ELF-1 (cell line): ENCODE measurements at regions not wholly inside any gene's neighbourhood (a gene's known extent, or its start where the extent isn't known, plus 50 kb on each side); places are given as distances from the start of the nearest gene placed in this dataset.

ENCODE experiments used
- DNase-seq: peaks from one replicate; pipeline ENCODE4 v3.0.0-alpha.2; 2016; ENCODE audit warnings: low read depth, low spot score

DNA sequence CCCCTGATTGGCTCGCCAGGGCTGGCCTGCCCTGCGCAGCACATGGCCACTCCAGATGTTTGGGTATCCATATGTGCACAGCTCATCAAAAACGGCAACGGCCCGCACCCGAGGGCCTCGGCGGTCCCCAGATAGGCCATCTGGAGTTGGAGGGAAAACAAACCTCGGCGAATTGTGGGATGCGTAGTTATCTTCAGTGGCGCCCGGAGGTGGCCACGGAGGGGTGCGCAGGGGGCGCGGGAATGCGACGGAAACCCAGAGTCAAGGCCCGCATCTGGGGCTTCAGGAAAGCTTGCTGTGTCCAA lies 156.5 kb downstream of the TLE3 start:
- no peak for DNase-seq

- no peak for DNase-seq
Measured at GRCh38 chr15:69941706-69942495, 155.8 kb downstream of the TLE3 start.

- no peak for DNase-seq
Measured at GRCh38 chr15:69943637-69944036, 154.1 kb downstream of the TLE3 start.

- DNase-seq, result no peak
Measured at GRCh38 chr15:69945729-69946128, 152.0 kb downstream of the TLE3 start.

- DNase-seq, result no peak
Measured at GRCh38 chr15:69946870-69947269, 150.8 kb downstream of the TLE3 start.

DNA sequence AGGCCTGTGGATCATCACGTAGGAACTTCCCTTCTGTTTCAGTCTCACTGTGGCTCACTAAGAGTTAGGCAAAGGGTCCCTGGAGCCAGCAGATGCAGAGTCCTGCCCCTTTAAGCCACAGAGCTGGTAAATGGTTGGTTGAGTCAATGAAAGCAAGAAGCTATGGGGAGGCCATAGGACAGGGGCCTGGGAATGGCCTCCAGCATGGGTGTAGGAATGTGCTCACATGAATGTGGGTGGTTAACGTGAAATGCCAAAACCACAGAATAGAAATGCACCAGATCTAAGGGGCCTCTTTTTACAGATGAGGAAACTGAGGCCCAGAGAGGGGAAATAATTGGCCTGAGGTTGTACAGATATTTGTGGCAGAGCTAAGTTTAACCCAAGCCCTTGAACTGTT lies 150.3 kb downstream of the TLE3 start:
- DNase-seq, result no peak

DNA sequence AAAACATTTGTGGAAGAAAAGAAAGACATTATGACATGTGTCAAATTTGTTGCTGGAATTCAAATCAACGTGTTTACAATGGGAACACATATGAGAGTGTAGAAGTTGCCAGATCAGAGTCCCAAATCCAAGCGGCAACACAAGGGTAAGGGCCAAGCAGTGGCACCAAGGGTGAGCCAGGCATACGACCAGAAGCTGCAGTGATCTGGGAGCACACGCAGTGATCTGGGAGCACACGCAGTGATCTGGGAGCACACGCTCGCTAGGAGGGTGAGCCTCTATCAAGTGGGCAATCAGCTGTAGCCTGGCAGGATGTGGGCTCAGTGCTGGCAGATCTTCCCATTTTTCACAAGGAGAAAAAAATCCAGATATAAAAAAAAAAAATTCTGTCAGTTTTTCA lies 148.2 kb downstream of the TLE3 start:
- no peak for DNase-seq

GRCh38 chr15:69951256-69951897 lies 146.3 kb downstream of the TLE3 start:
- DNase-seq, result no peak

- no peak for DNase-seq
Measured at GRCh38 chr15:69951898-69952555, 145.7 kb downstream of the TLE3 start.

DNA sequence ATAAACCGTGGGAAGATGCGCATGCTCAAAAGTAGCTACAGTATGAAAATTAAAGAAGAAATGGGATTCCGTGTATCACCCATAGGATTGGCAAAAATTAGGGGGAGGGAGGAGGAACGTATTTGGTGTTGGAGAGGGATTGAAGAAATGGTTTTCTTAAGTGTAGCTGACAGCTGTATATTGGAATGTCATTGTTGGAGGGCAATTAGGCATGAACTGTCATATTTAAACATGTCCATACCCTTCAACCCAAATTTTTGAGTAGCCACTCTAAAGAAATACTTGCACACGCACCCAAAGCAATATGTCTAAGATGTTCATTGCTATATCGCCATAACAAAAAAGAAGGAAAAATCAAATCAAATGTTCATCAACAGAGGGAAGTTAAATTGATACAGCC lies 144.7 kb downstream of the TLE3 start:
- no peak for DNase-seq

DNA sequence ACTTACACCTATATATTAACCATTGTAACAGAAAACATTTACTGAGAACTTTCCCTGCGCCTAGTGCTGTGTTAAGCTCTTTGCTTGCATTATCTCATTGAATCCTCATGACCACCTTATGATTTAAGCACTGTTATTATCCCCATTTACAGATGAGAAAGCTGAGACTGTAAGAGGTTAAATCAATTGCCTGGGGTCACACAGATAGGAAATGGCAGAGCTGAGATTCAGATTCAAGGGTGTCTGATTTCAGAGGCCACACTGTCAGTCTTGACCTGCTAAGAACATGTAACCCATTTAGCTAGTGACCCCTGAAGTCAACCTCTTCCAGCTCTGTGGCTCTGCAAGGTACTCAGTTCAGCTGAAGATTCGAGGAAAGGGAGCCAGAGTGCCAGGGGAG lies 143.9 kb downstream of the TLE3 start:
- DNase-seq, result no peak

DNA sequence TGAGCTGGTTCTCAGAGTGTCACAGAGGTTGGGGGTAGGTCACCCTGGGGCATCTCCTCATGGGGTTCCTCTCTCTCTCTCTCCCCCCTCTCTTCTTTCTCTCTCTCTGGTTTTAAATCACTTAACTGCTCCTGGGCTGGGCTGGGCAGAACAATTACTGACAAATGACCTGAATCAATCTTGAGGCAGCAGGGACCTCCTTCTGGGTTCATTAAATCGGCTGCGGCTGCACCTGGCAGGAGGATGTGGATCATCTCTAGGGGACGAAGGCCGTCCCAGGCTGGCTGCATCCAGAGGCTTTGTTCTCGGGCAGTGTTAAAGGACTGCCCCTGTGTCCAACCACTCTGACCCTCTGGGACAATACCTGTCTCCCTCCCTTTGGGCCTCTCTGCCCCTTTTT lies 143.1 kb downstream of the TLE3 start:
- no peak for DNase-seq

- no peak for DNase-seq
Measured at GRCh38 chr15:69955240-69955894, 142.3 kb downstream of the TLE3 start.

GRCh38 chr15:69956417-69956816 lies 141.3 kb downstream of the TLE3 start:
- no peak for DNase-seq

DNA sequence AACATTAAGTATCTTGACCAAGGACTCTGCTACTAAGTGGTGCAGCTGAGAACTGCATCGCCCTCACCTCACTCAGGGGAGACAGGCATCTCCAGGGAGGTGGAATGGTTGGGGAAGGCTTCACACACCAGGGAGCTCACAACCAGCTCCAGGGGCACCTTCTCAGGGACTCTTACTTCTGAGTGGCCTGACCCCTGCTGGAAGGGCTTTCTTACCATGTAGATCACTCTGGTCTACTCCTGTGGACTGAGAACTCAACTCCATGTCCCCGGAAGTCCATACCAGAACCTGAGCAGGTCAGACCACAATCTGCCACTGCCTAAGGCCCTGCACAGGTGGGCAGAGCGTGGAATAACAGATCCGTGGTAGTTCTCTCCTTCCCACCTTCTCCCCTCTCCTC lies 140.5 kb downstream of the TLE3 start:
- no peak for DNase-seq

GRCh38 chr15:69958496-69959084 lies 139.1 kb downstream of the TLE3 start:
- DNase-seq, result peak; percentile 48

GRCh38 chr15:69962561-69962960 lies 135.2 kb downstream of the TLE3 start:
- no peak for DNase-seq

GRCh38 chr15:69963385-69963784 lies 134.3 kb downstream of the TLE3 start:
- DNase-seq, result no peak

DNA sequence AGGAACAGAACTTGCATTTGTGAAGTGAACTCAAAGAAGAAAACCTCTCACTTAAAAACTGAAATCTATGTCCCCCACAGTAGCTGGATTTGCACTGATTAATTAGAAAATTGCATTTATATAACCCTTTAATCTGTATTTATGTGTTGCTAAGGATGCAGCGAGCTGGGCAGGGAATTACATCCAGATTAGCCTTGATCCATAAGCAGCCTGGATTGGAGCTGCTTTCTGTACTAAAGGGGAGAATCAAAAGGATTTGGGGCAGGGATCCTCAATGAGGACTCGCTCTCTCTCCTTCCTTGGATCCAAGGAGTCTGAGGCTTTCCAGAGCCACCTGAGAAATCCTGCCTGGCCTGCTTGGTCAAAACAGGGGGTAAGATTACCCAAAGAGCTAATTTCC lies 125.9 kb downstream of the TLE3 start:
- DNase-seq, result no peak

DNA sequence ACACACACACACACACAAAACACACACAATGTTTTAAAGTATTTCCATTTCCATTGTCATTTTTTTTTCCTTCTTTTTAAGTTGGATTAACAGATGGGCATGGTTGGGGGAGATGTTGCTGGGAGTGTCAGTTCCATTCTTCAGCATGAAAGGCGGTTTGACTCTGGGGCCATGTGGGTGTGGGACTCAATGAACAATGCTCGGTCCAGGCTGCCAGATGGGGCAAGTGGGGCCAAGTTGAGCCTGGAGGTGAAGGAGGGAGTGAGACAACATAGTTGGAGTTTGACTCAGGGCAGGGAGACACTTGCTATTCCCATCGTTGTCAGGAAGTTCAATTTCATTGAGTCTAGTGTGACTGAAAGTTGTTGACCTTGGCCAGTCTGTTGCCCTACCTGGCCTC lies 125.3 kb downstream of the TLE3 start:
- no peak for DNase-seq

DNA sequence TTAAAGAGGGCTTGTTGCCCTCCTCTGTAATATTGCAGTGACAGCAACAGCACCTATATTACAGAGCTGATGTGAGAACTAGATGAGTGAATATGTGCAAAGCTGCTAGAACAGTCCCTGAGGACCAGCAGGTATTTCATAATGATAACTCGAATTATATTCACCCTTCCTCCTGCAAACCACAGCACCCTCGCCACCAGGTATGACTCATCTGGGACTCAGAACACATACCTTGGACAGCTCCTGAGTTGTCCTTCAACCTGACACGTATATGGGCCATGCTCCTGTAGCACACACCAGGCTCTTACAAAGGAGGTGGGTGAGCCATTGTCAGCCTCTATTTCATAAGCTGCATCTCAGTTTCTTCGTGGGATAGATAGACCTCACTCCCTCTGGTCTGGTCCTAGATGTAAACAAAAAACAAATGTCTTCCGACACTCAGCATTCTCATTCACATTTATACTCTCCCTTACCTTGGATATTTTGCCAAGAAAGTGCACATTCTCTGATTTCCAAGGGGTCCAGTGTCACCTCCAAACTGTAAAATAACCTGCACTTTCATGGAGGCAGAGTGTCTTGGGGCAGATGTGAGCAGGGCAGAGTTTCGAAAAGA lies 124.5 kb downstream of the TLE3 start:
- DNase-seq, result no peak

GRCh38 chr15:69973880-69974279 lies 123.8 kb downstream of the TLE3 start:
- no peak for DNase-seq
